ENCODE measurements at regions not wholly inside any gene's neighbourhood (a gene's known extent, or its start where the extent isn't known, plus 50 kb on each side); places are given as distances from the start of the nearest gene placed in this dataset.

DNA sequence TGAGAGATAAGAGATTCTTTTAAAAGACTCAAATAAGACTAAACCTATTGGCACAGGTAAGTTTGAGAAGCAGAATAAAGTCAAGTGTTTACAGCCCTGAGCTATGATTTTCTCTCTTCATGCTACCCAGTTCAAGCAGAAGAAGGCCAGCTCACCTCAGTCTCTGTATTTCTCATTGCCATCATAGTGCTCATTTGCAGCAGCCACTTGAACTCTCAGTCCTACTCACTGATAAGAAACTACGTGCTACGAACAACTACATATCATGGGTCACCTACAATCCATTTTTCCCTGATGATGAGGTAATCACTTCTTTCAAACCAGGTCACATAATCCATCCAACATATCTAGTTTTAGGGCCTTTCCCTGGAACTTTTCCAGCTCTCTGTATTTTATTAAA lies 617.5 kb downstream of the JRKL start:
- TF ChIP-seq, protein P1, sequence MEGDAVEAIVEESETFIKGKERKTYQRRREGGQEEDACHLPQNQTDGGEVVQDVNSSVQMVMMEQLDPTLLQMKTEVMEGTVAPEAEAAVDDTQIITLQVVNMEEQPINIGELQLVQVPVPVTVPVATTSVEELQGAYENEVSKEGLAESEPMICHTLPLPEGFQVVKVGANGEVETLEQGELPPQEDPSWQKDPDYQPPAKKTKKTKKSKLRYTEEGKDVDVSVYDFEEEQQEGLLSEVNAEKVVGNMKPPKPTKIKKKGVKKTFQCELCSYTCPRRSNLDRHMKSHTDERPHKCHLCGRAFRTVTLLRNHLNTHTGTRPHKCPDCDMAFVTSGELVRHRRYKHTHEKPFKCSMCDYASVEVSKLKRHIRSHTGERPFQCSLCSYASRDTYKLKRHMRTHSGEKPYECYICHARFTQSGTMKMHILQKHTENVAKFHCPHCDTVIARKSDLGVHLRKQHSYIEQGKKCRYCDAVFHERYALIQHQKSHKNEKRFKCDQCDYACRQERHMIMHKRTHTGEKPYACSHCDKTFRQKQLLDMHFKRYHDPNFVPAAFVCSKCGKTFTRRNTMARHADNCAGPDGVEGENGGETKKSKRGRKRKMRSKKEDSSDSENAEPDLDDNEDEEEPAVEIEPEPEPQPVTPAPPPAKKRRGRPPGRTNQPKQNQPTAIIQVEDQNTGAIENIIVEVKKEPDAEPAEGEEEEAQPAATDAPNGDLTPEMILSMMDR (conservative IDR thresholded peaks at IDR 0.05): no peak
- no peak for TF ChIP-seq EZH2 (IDR thresholded peaks at IDR 0.05; ENCODE audit: low read depth)

Data from PC-9 (cell line).